Common myeloid progenitor, CD34-positive (primary cell): ENCODE measurements at regions not wholly inside any gene's neighbourhood (a gene's known extent, or its start where the extent isn't known, plus 50 kb on each side); places are given as distances from the start of the nearest gene placed in this dataset.

Experiments
- CTCF ChIA-PET: fragments of 350-600 bp; sonication (Branson Sonifier 250); formaldehyde crosslinking; loops from one replicate; lab custom pipeline; 2021; ENCODE audit warnings: antibody characterized with exemption; lab: Charles Lee
- POLR2A ChIA-PET: fragments of 350-600 bp; sonication (Branson Sonifier 250); formaldehyde crosslinking; loops from one replicate; lab custom pipeline; 2021; ENCODE audit warnings: antibody characterized with exemption; lab: Charles Lee
- DNase-seq, 3 donors: peaks; one replicate each; pipeline versions ENCODE4 v3.0.0 to v3.0.0-alpha.2; 2013
- H3K27ac ChIP-seq, 2 experiments: 1 replicate in 1 of 2; 2 replicates in 1 of 2; pipeline ENCODE4 v1.7.0; 2013; ENCODE audit warnings: inconsistent platforms in 2 of 2, low read length in 2 of 2, mild to moderate bottlenecking in 2 of 2, low read depth in 1 of 2, moderate library complexity in 1 of 2; ENCODE audit not compliant: severe bottlenecking in 2 of 2, insufficient read depth in 1 of 2, poor library complexity in 1 of 2
- H3K27me3 ChIP-seq, 5 experiments: replicated peaks in 2 of 5; 1 replicate in 3 of 5; 2 replicates in 2 of 5; pipeline versions ENCODE4 v1.6.1 to v1.7.0; 2013; ENCODE audit warnings: low read length in 4 of 5, mild to moderate bottlenecking in 2 of 5, moderate library complexity in 2 of 5, inconsistent platforms in 1 of 5; ENCODE audit not compliant: insufficient read depth in 5 of 5, control insufficient read depth in 4 of 5
- H3K36me3 ChIP-seq, 4 experiments: 1 replicate in 2 of 4; 2 replicates in 2 of 4; pipeline versions ENCODE4 v1.6.1 to v1.7.0; 2013; ENCODE audit warnings: low read length in 3 of 4, control low read depth in 1 of 4, mild to moderate bottlenecking in 1 of 4; ENCODE audit not compliant: control insufficient read depth in 4 of 4, insufficient read depth in 4 of 4
- H3K4me1 ChIP-seq, 4 experiments: 1 replicate in 3 of 4; 2 replicates in 1 of 4; pipeline versions ENCODE4 v1.6.1 to v1.7.1; 2013; ENCODE audit warnings: low read length in 3 of 4, mild to moderate bottlenecking in 3 of 4, control low read depth in 1 of 4, inconsistent platforms in 1 of 4, moderate library complexity in 1 of 4; ENCODE audit not compliant: control insufficient read depth in 4 of 4, insufficient read depth in 4 of 4; ENCODE audit errors: control extremely low read depth in 1 of 4
- H3K4me3 ChIP-seq, 7 experiments: 1 replicate in 4 of 7; 2 replicates in 3 of 7; pipeline versions ENCODE4 v1.5.1 to v1.7.0; 2013; ENCODE audit warnings: mild to moderate bottlenecking in 7 of 7, low read length in 6 of 7, moderate library complexity in 6 of 7, inconsistent platforms in 2 of 7, low read depth in 2 of 7, control low read depth in 1 of 7; ENCODE audit not compliant: insufficient read depth in 4 of 7, control insufficient read depth in 1 of 7; ENCODE audit errors: extremely low read depth in 1 of 7
- H3K9me3 ChIP-seq, 5 experiments: 1 replicate in 4 of 5; 2 replicates in 1 of 5; pipeline versions ENCODE4 v1.6.1 to v1.7.1; 2013; ENCODE audit warnings: low read length in 4 of 5, mild to moderate bottlenecking in 2 of 5, inconsistent platforms in 1 of 5, low read depth in 1 of 5, moderate library complexity in 1 of 5; ENCODE audit not compliant: control insufficient read depth in 4 of 5, insufficient read depth in 2 of 5; ENCODE audit errors: control extremely low read depth in 1 of 5
- whole genome bisulfite sequencing: methylation state at CpG from one replicate; pipeline ENCODE4 v1.1.5; 2013; ENCODE audit not compliant: insufficient coverage; 5-methylcytosine and 5-hydroxymethylcytosine counted together

DNA sequence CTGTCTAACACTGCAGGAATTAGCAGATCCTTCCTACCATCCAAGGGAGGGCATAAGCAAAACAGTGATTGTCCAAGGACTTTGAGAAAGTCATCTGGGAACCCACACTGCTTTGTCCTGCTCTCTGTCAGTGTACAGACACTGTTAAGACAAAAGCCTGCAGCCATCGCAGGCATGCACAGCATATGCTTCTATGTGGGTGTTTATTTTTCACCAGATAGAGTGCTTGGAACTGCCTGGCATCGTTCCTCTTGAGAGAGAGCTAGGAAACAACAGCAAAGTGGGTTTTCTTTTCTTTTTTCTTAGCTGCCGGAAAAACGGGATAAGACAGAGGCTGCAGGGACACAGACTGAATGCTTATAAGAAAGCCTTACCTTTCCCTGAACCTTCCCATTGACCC, 212.3 kb downstream of the ICE1 start:
- Histone ChIP-seq H3K27me3 (no peaks in the 10 kb centered on the region), H3K36me3 (no peaks in the 10 kb centered on the region), H3K27ac (no peak overlapping the region), H3K9me3 (no peaks in the 10 kb centered on the region), H3K4me1 (no peaks in the 10 kb centered on the region), H3K4me3 (no peak overlapping the region)
- CTCF ChIA-PET, result no interaction called here
- DNase-seq, result no peak
- POLR2A ChIA-PET, result no interaction called here
- WGBS, result 94% methylated on average over 4 of the region's 4 CpGs

GRCh38 chr5:5633579-5633978, 211.1 kb downstream of the ICE1 start:
- no peak for DNase-seq
- ChIA-PET CTCF (no interaction called here), POLR2A (no interaction called here)
- Histone ChIP-seq H3K27me3 (no peaks in the 10 kb centered on the region), H3K4me1 (no peaks in the 10 kb centered on the region), H3K4me3 (no peak overlapping the region), H3K27ac (no peak overlapping the region), H3K9me3 (no peaks in the 10 kb centered on the region), H3K36me3 (no peaks in the 10 kb centered on the region)
- WGBS, result 100% methylated on average over 1 of the region's 4 CpGs

GRCh38 chr5:5632678-5633077, 210.2 kb downstream of the ICE1 start:
- H3K27ac ChIP-seq, result no peak overlapping the region
- no peaks in the 10 kb centered on the region for H3K36me3 ChIP-seq
- no CpG with 5 or more reads among the region's 2 CpGs for WGBS
- ChIA-PET POLR2A (no interaction called here), CTCF (no interaction called here)
- no peaks in the 10 kb centered on the region for H3K9me3 ChIP-seq
- no peak overlapping the region for H3K4me3 ChIP-seq
- H3K27me3 ChIP-seq, result no peaks in the 10 kb centered on the region
- H3K4me1 ChIP-seq, result no peaks in the 10 kb centered on the region
- no peak for DNase-seq

DNA sequence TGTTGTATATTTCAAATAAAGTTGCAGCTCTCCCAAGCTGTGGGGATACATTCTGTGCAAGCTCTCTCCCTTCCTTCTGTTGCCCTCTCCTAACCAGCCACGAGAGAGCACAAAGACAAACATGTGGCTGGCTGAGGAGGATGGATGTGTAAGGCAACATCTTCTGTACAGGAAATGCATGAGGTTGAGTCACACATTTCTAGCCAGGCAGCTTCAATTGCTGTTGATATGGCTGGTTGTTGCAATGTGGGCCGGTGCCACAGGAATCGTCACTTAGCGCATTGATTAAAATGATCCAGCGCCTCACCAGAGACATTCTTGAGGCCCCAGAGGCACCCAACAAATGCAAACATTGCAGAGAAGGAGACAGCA, 207.1 kb downstream of the ICE1 start:
- no peak overlapping the region for H3K27ac ChIP-seq
- POLR2A ChIA-PET, result no interaction called here
- no peak overlapping the region for H3K4me3 ChIP-seq
- H3K4me1 ChIP-seq, result no peaks in the 10 kb centered on the region
- no peaks in the 10 kb centered on the region for H3K36me3 ChIP-seq
- CTCF ChIA-PET, result no interaction called here
- no peaks in the 10 kb centered on the region for H3K27me3 ChIP-seq
- H3K9me3 ChIP-seq, result peaks cover 0 to 2% (median 0%) of the 10 kb centered on the region in 5 experiments
- 96% methylated on average over 4 of the region's 5 CpGs for WGBS
- no peak for DNase-seq

- no peak overlapping the region for H3K4me3 ChIP-seq
- H3K27me3 ChIP-seq, result no peaks in the 10 kb centered on the region
- H3K36me3 ChIP-seq, result no peaks in the 10 kb centered on the region
- DNase-seq, result no peak
- no peaks in the 10 kb centered on the region for H3K4me1 ChIP-seq
- H3K9me3 ChIP-seq, result peaks cover 0 to 2% (median 0%) of the 10 kb centered on the region in 5 experiments
- WGBS, result 90% methylated on average over 7 of the region's 10 CpGs
- CTCF ChIA-PET, result no interaction called here
- POLR2A ChIA-PET, result no interaction called here
- no peak overlapping the region for H3K27ac ChIP-seq
These were observed 206.6 kb downstream of the ICE1 start for GRCh38 chr5:5628866-5629606.

- WGBS, result no CpG with 5 or more reads among the region's 1 CpG
- no peak overlapping the region for H3K27ac ChIP-seq
- no peaks in the 10 kb centered on the region for H3K27me3 ChIP-seq
- POLR2A ChIA-PET, result no interaction called here
- DNase-seq, result no peak
- no peaks in the 10 kb centered on the region for H3K36me3 ChIP-seq
- H3K4me3 ChIP-seq, result no peak overlapping the region
- H3K9me3 ChIP-seq, result peaks cover 0 to 4% (median 4%) of the 10 kb centered on the region in 5 experiments
- no peaks in the 10 kb centered on the region for H3K4me1 ChIP-seq
- CTCF ChIA-PET, result no interaction called here
These were observed 203.9 kb downstream of the ICE1 start for GRCh38 chr5:5626412-5626811.

DNA sequence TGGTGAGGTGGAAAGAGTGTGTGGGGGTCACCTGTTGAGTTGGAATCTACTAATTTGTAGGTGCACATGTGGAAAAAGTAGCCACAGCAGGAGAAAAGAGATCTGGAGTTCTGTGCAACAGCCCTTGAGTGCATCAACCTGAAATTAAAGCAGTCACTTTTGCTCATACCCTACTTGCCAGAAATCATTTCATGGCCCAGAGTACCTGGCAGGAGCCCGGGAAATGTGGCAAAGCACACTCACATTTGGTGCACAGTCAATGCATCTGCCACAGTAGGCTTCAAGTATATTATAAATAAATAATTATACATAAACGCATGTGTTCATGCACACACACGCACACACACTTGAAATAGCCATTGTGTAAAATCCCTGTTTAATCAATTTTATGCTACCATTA, 203.0 kb downstream of the ICE1 start:
- Histone ChIP-seq H3K4me3 (no peak overlapping the region), H3K36me3 (no peaks in the 10 kb centered on the region), H3K9me3 (peaks cover 0 to 4% (median 4%) of the 10 kb centered on the region in 5 experiments), H3K4me1 (no peaks in the 10 kb centered on the region), H3K27ac (no peak overlapping the region), H3K27me3 (no peaks in the 10 kb centered on the region)
- 60% methylated on average over 2 of the region's 3 CpGs for WGBS
- ChIA-PET CTCF (no interaction called here), POLR2A (no interaction called here)
- DNase-seq, result no peak
